Suprapubic skin (tissue), 4 donors: ENCODE measurements at regions not wholly inside any gene's neighbourhood (a gene's known extent, or its start where the extent isn't known, plus 50 kb on each side); places are given as distances from the start of the nearest gene placed in this dataset.

Experiments used
- DNase-seq, 2 donors: peaks; one replicate each; pipeline ENCODE4 v3.0.0-alpha.2; 2019; ENCODE audit warnings: low spot score in 2 of 2
- H3K27ac ChIP-seq: fragments of 200-600 bp; sonication (generic); one replicate; pipeline ENCODE4 v1.5.1; 2019
- H3K27me3 ChIP-seq: fragments of 200-600 bp; sonication (generic); one replicate; pipeline ENCODE4 v1.5.1; 2019
- H3K36me3 ChIP-seq: fragments of 200-600 bp; sonication (generic); one replicate; pipeline ENCODE4 v1.5.1; 2019
- H3K4me1 ChIP-seq: fragments of 200-600 bp; sonication (generic); one replicate; pipeline ENCODE4 v1.5.1; 2019
- H3K4me3 ChIP-seq: fragments of 200-600 bp; sonication (generic); one replicate; pipeline ENCODE4 v1.5.1; 2019; ENCODE audit warnings: mild to moderate bottlenecking
- H3K9me3 ChIP-seq: fragments of 200-600 bp; sonication (generic); one replicate; pipeline ENCODE4 v1.5.1; 2019
- EP300 ChIP-seq: sonication (generic); formaldehyde crosslinking; IDR thresholded peaks from one replicate; pipeline ENCODE4 v1.6.1; 2017; ENCODE audit warnings: antibody characterized with exemption
- POLR2A ChIP-seq, 2 donors: fragments of 450-650 bp; IDR thresholded peaks; one replicate each; pipeline ENCODE4 v1.6.1; 2017; ENCODE audit warnings: antibody characterized with exemption in 2 of 2, mild to moderate bottlenecking in 2 of 2, moderate library complexity in 2 of 2
- POLR2AphosphoS5 ChIP-seq, 3 donors: sonication (generic); formaldehyde crosslinking; IDR thresholded peaks; one replicate each; pipeline ENCODE4 v1.6.1; 2017; ENCODE audit warnings: antibody characterized with exemption in 3 of 3
- WGBS: methylation state at CpG from one replicate; pipeline ENCODE4 v1.1.5; 2018; 5-methylcytosine and 5-hydroxymethylcytosine counted together
- TF ChIP-seq, protein P1 (sequence below), 2 donors: fragments of 200-600 bp in 1 of 2; fragments of 450-650 bp in 1 of 2; sonication (generic) in 1 of 2; IDR thresholded peaks; one replicate each; pipeline ENCODE4 v1.5.1; 2016 to 2019; ENCODE audit warnings: antibody characterized with exemption in 2 of 2, mild to moderate bottlenecking in 1 of 2, moderate library complexity in 1 of 2

DNA sequence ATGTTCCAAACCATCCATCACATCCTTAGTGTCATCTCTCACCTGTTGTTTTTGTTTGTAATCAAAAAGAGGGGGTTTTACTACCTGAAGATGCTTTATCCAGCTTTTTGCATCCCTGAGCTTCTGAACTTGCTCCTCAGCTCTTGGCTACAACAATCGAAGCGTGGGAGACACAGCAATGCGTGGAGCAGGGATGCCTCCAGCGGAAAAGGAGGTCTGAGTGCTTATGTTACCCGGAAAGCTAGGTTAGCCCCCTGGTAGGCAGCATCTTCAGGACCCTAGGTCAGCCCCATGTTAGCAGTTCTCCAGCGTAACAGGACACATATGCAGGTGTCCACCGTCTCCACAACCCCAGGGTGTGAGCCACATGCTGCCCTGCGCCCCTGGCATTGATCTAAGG, 141.5 kb downstream of the RRAGC start:
- Histone ChIP-seq H3K4me1 (no peaks in the 10 kb centered on the region), H3K27me3 (peaks cover 10% of the 10 kb centered on the region), H3K27ac (no peak overlapping the region), H3K4me3 (no peak overlapping the region), H3K9me3 (no peaks in the 10 kb centered on the region), H3K36me3 (no peaks in the 10 kb centered on the region)
- no peak for DNase-seq
- no peak for TF ChIP-seq POLR2A (IDR thresholded peaks at IDR 0.05)
- TF ChIP-seq, protein P1, sequence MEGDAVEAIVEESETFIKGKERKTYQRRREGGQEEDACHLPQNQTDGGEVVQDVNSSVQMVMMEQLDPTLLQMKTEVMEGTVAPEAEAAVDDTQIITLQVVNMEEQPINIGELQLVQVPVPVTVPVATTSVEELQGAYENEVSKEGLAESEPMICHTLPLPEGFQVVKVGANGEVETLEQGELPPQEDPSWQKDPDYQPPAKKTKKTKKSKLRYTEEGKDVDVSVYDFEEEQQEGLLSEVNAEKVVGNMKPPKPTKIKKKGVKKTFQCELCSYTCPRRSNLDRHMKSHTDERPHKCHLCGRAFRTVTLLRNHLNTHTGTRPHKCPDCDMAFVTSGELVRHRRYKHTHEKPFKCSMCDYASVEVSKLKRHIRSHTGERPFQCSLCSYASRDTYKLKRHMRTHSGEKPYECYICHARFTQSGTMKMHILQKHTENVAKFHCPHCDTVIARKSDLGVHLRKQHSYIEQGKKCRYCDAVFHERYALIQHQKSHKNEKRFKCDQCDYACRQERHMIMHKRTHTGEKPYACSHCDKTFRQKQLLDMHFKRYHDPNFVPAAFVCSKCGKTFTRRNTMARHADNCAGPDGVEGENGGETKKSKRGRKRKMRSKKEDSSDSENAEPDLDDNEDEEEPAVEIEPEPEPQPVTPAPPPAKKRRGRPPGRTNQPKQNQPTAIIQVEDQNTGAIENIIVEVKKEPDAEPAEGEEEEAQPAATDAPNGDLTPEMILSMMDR (IDR thresholded peaks at IDR 0.05), result no peak
- TF ChIP-seq EP300, result no peak
- TF ChIP-seq POLR2AphosphoS5 (IDR thresholded peaks at IDR 0.05), result no peak
- 82% methylated on average over 8 of the region's 8 CpGs for WGBS

DNA sequence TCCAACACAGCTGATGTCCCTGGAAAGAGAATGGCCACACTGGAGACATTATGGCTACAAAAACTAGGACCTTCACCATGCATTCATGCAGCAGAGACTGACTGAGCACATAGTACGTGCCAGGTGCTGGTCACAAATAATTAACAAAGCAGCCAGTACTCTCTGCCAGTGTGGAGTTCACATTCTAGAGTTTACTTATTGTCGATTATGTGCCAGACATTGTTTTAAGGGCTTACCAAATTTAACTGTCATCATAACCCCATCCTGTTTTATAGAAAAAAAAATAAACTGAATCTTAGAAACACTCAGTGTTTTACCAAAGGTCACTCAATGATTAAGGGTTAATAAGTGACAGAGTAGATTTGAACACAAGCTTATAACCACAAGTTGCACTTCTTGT, 143.3 kb downstream of the RRAGC start:
- H3K27ac ChIP-seq, result no peak overlapping the region
- 88% methylated on average over 2 of the region's 2 CpGs for WGBS
- no peaks in the 10 kb centered on the region for H3K4me1 ChIP-seq
- H3K9me3 ChIP-seq, result no peaks in the 10 kb centered on the region
- DNase-seq, result no peak
- TF ChIP-seq, protein P1 (IDR thresholded peaks at IDR 0.05), result no peak
- TF ChIP-seq POLR2A (IDR thresholded peaks at IDR 0.05), result no peak
- TF ChIP-seq EP300, result no peak
- no peak for TF ChIP-seq POLR2AphosphoS5 (IDR thresholded peaks at IDR 0.05)
- H3K36me3 ChIP-seq, result no peaks in the 10 kb centered on the region
- no peak overlapping the region for H3K4me3 ChIP-seq
- peaks cover 4% of the 10 kb centered on the region for H3K27me3 ChIP-seq

DNA sequence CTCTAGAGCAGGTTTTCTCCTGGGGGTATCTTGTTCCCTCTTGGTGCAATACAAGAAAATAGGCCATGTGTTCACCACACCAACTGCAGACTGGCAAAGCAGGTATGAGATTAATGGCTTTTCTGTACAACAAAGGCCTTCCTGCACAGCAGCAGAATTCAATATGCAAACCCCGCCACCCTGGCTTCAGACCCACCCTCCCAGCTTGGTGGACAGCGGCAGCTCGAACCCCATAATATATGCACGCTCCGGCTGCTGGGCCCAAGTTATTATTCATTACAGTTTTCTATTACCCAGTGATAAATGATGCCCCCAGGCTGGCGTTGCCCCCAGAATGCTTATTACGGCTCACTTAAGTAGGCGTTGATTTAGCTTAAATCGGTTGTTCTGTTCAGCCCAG, 144.2 kb downstream of the RRAGC start:
- Histone ChIP-seq H3K4me1 (no peaks in the 10 kb centered on the region), H3K27me3 (peaks cover 1% of the 10 kb centered on the region), H3K9me3 (no peaks in the 10 kb centered on the region), H3K27ac (no peak overlapping the region), H3K36me3 (no peaks in the 10 kb centered on the region), H3K4me3 (no peak overlapping the region)
- DNase-seq, result no peak
- WGBS, result 84% methylated on average over 9 of the region's 9 CpGs
- TF ChIP-seq POLR2A (IDR thresholded peaks at IDR 0.05), result no peak
- TF ChIP-seq POLR2AphosphoS5 (IDR thresholded peaks at IDR 0.05), result no peak
- TF ChIP-seq, protein P1 (IDR thresholded peaks at IDR 0.05), result no peak
- no peak for TF ChIP-seq EP300

DNA sequence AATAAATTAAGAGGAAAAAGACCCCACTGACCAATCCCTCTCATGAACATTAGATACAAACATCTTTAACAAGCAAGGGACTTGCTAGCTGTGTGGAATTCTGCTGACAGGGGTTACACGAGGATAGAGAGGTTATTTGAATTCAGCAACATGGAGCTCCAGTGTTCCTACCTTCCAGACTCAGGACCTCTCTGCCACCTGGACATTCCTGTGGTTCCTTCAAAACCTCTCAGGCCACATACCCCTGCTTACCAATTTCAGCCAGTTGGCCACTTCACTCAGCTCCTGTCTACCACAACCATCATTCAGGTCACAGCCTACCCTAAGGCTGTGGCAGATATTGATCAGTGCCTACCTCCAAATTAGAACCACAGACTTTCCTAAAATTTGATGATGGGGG, 147.5 kb downstream of the RRAGC start:
- WGBS, result 88% methylated on average over 1 of the region's 1 CpG
- no peak for TF ChIP-seq EP300
- no peak for TF ChIP-seq POLR2A (IDR thresholded peaks at IDR 0.05)
- TF ChIP-seq, protein P1 (IDR thresholded peaks at IDR 0.05), result no peak
- no peak for TF ChIP-seq POLR2AphosphoS5 (IDR thresholded peaks at IDR 0.05)
- Histone ChIP-seq H3K4me3 (no peak overlapping the region), H3K4me1 (no peaks in the 10 kb centered on the region), H3K27me3 (no peaks in the 10 kb centered on the region), H3K9me3 (no peaks in the 10 kb centered on the region), H3K27ac (no peak overlapping the region), H3K36me3 (no peaks in the 10 kb centered on the region)
- no peak for DNase-seq

DNA sequence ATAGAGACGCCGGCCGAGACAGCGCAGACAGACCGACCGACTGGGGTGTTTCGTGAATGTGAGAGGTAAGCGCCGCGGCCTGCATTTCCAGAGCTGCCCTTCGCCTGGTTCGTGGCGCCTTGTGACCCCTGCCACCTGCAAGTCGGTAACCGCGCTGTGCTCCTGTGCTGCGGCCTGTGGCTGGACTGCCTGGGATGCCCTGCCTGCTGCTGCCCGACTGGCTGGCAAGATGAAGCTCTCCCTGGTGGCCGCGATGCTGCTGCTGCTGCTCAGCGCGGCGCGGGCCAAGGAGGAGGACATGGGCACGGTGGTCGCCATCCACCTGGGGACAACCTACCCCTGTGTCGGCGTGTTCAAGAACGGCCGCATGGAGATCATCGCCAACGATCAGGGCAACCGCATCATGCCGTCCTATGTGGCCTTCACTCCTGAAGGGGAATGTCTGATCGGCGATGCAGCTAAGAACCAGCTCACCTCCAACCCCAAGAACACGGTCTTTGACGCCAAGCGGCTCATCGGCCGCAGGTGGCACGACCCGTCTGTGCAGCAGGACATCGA, 150.8 kb downstream of the RRAGC start:
- H3K36me3 ChIP-seq, result no peaks in the 10 kb centered on the region
- DNase-seq, result no peak
- no peak overlapping the region for H3K4me3 ChIP-seq
- TF ChIP-seq POLR2AphosphoS5 (IDR thresholded peaks at IDR 0.05) (no peak), POLR2A (IDR thresholded peaks at IDR 0.05) (no peak), EP300 (no peak)
- TF ChIP-seq, protein P1 (IDR thresholded peaks at IDR 0.05), result no peak
- WGBS, result 90% methylated on average over 34 of the region's 44 CpGs
- no peaks in the 10 kb centered on the region for H3K9me3 ChIP-seq
- H3K4me1 ChIP-seq, result no peaks in the 10 kb centered on the region
- H3K27me3 ChIP-seq, result no peaks in the 10 kb centered on the region
- H3K27ac ChIP-seq, result no peak overlapping the region
